Activated CD4-positive, alpha-beta memory T cell treated with anti-CD3 and anti-CD28 coated beads, Interleukin-2, amount 10 ng/mL, durations not matched to agents 7 days and 5 days (primary cell): ENCODE measurements at regions not wholly inside any gene's neighbourhood (a gene's known extent, or its start where the extent isn't known, plus 50 kb on each side); places are given as distances from the start of the nearest gene placed in this dataset.

Experiments
- CTCF ChIA-PET: fragments of 350-600 bp; sonication (Branson Sonifier 250); formaldehyde crosslinking; loops from one replicate; lab custom pipeline; 2021; ENCODE audit warnings: antibody characterized with exemption, inconsistent platforms; lab: Charles Lee
- POLR2A ChIA-PET: fragments of 350-600 bp; sonication (Branson Sonifier 250); formaldehyde crosslinking; loops from one replicate; lab custom pipeline; 2021; ENCODE audit warnings: antibody characterized with exemption; lab: Charles Lee
- DNase-seq: peaks from one replicate; pipeline ENCODE4 v3.0.0-alpha.2; 2020
- H3K27ac Mint-ChIP-seq: one replicate; pipeline ENCODE4 v1.8.0; 2021; ENCODE audit warnings: mild to moderate bottlenecking, mixed read lengths
- H3K27me3 Mint-ChIP-seq: one replicate; pipeline ENCODE4 v1.8.0; 2021; ENCODE audit warnings: mixed read lengths
- H3K36me3 Mint-ChIP-seq: one replicate; pipeline ENCODE4 v1.8.0; 2021; ENCODE audit warnings: low read depth, mixed read lengths
- H3K4me1 Mint-ChIP-seq: one replicate; pipeline ENCODE4 v1.8.0; 2021; ENCODE audit warnings: mixed read lengths
- H3K4me3 Mint-ChIP-seq: one replicate; pipeline ENCODE4 v1.8.0; 2021; ENCODE audit warnings: mild to moderate bottlenecking, mixed read lengths
- H3K9me3 Mint-ChIP-seq: one replicate; pipeline ENCODE4 v1.8.0; 2021; ENCODE audit warnings: mixed read lengths

GRCh38 chr21:25283720-25284119, 323.6 kb downstream of the MRPL39 start:
- H3K36me3 Mint-ChIP-seq: no peaks in the 10 kb centered on the region
- DNase-seq: no peak
- CTCF ChIA-PET: interaction anchor here (1.0 to 2.2 kb wide), 3 partner anchors 17 to 104 kb away, joined by 3 to 18 read pairs (median 5); no protein-coding TSS in a partner anchor
- POLR2A ChIA-PET: interaction anchor here (0.8 kb wide), 1 partner anchor 102 kb away, joined by 3 read pairs; no protein-coding TSS in a partner anchor
- H3K4me3 Mint-ChIP-seq: no peak overlapping the region
- no peaks in the 10 kb centered on the region for H3K9me3 Mint-ChIP-seq
- peaks cover 7% of the 10 kb centered on the region for H3K27me3 Mint-ChIP-seq
- H3K27ac Mint-ChIP-seq: no peak overlapping the region
- H3K4me1 Mint-ChIP-seq: no peaks in the 10 kb centered on the region

- H3K27me3 Mint-ChIP-seq: peaks cover 7% of the 10 kb centered on the region
- no peaks in the 10 kb centered on the region for H3K9me3 Mint-ChIP-seq
- no peaks in the 10 kb centered on the region for H3K4me1 Mint-ChIP-seq
- DNase-seq: no peak
- no peak overlapping the region for H3K4me3 Mint-ChIP-seq
- no peaks in the 10 kb centered on the region for H3K36me3 Mint-ChIP-seq
- ChIA-PET CTCF (interaction anchor here (1.0 kb wide), 1 partner anchor 13 kb away, joined by 3 read pairs; no protein-coding TSS in a partner anchor), POLR2A (no interaction called here)
- no peak overlapping the region for H3K27ac Mint-ChIP-seq
Observed at GRCh38 chr21:25281134-25281533, 326.1 kb downstream of the MRPL39 start.

GRCh38 chr21:25280061-25280460, 327.2 kb downstream of the MRPL39 start:
- ChIA-PET POLR2A (no interaction called here), CTCF (interaction anchor here (0.6 to 1.3 kb wide), 2 partner anchors 106 to 982 kb away, joined by 3 read pairs; no protein-coding TSS in a partner anchor)
- H3K4me1 Mint-ChIP-seq: no peaks in the 10 kb centered on the region
- H3K27ac Mint-ChIP-seq: no peak overlapping the region
- H3K9me3 Mint-ChIP-seq: no peaks in the 10 kb centered on the region
- H3K27me3 Mint-ChIP-seq: peaks cover 7% of the 10 kb centered on the region
- H3K4me3 Mint-ChIP-seq: no peak overlapping the region
- H3K36me3 Mint-ChIP-seq: no peaks in the 10 kb centered on the region
- no peak for DNase-seq

GRCh38 chr21:25273959-25274358, 333.3 kb downstream of the MRPL39 start:
- Mint-ChIP-seq H3K4me1 (no peaks in the 10 kb centered on the region), H3K27me3 (peaks cover 2% of the 10 kb centered on the region), H3K4me3 (no peak overlapping the region), H3K27ac (no peak overlapping the region), H3K36me3 (no peaks in the 10 kb centered on the region), H3K9me3 (no peaks in the 10 kb centered on the region)
- ChIA-PET CTCF (no interaction called here), POLR2A (no interaction called here)
- no peak for DNase-seq

GRCh38 chr21:25254491-25255174, 352.6 kb downstream of the MRPL39 start:
- no peak overlapping the region for H3K4me3 Mint-ChIP-seq
- H3K9me3 Mint-ChIP-seq: no peaks in the 10 kb centered on the region
- H3K36me3 Mint-ChIP-seq: no peaks in the 10 kb centered on the region
- DNase-seq: no peak
- CTCF ChIA-PET: no interaction called here
- no peaks in the 10 kb centered on the region for H3K4me1 Mint-ChIP-seq
- H3K27me3 Mint-ChIP-seq: no peaks in the 10 kb centered on the region
- H3K27ac Mint-ChIP-seq: no peak overlapping the region
- POLR2A ChIA-PET: no interaction called here

GRCh38 chr21:25246546-25246945, 360.7 kb downstream of the MRPL39 start:
- no peak for DNase-seq
- H3K36me3 Mint-ChIP-seq: no peaks in the 10 kb centered on the region
- no peaks in the 10 kb centered on the region for H3K9me3 Mint-ChIP-seq
- H3K4me3 Mint-ChIP-seq: no peak overlapping the region
- ChIA-PET CTCF (no interaction called here), POLR2A (no interaction called here)
- no peak overlapping the region for H3K27ac Mint-ChIP-seq
- no peaks in the 10 kb centered on the region for H3K27me3 Mint-ChIP-seq
- H3K4me1 Mint-ChIP-seq: no peaks in the 10 kb centered on the region

GRCh38 chr21:25244735-25245134, 362.5 kb downstream of the MRPL39 start:
- no peak overlapping the region for H3K27ac Mint-ChIP-seq
- H3K4me1 Mint-ChIP-seq: no peaks in the 10 kb centered on the region
- H3K27me3 Mint-ChIP-seq: no peaks in the 10 kb centered on the region
- ChIA-PET CTCF (no interaction called here), POLR2A (no interaction called here)
- no peaks in the 10 kb centered on the region for H3K9me3 Mint-ChIP-seq
- no peak overlapping the region for H3K4me3 Mint-ChIP-seq
- no peak for DNase-seq
- H3K36me3 Mint-ChIP-seq: no peaks in the 10 kb centered on the region

- Mint-ChIP-seq H3K36me3 (no peaks in the 10 kb centered on the region), H3K9me3 (no peaks in the 10 kb centered on the region), H3K27ac (no peak overlapping the region), H3K27me3 (no peaks in the 10 kb centered on the region), H3K4me3 (no peak overlapping the region), H3K4me1 (no peaks in the 10 kb centered on the region)
- no peak for DNase-seq
- CTCF ChIA-PET: no interaction called here
- POLR2A ChIA-PET: no interaction called here
Observed at GRCh38 chr21:25243808-25244207, 363.5 kb downstream of the MRPL39 start.

GRCh38 chr21:25240974-25241373, 366.3 kb downstream of the MRPL39 start:
- Mint-ChIP-seq H3K9me3 (no peaks in the 10 kb centered on the region), H3K4me1 (no peaks in the 10 kb centered on the region), H3K27me3 (no peaks in the 10 kb centered on the region), H3K4me3 (no peak overlapping the region), H3K36me3 (no peaks in the 10 kb centered on the region), H3K27ac (no peak overlapping the region)
- DNase-seq: no peak
- ChIA-PET CTCF (no interaction called here), POLR2A (no interaction called here)

GRCh38 chr21:25234857-25235801, 372.2 kb downstream of the MRPL39 start:
- Mint-ChIP-seq H3K27me3 (no peaks in the 10 kb centered on the region), H3K4me1 (peaks cover 3% of the 10 kb centered on the region), H3K9me3 (no peaks in the 10 kb centered on the region), H3K27ac (no peak overlapping the region), H3K4me3 (no peak overlapping the region), H3K36me3 (no peaks in the 10 kb centered on the region)
- no peak for DNase-seq
- POLR2A ChIA-PET: no interaction called here
- CTCF ChIA-PET: no interaction called here

- H3K4me3 Mint-ChIP-seq: no peak overlapping the region
- no peaks in the 10 kb centered on the region for H3K4me1 Mint-ChIP-seq
- CTCF ChIA-PET: no interaction called here
- POLR2A ChIA-PET: no interaction called here
- no peaks in the 10 kb centered on the region for H3K9me3 Mint-ChIP-seq
- H3K27ac Mint-ChIP-seq: no peak overlapping the region
- H3K36me3 Mint-ChIP-seq: no peaks in the 10 kb centered on the region
- no peak for DNase-seq
- H3K27me3 Mint-ChIP-seq: no peaks in the 10 kb centered on the region
Observed at GRCh38 chr21:25220954-25221353, 386.3 kb downstream of the MRPL39 start.

GRCh38 chr21:25220169-25220568, 387.1 kb downstream of the MRPL39 start:
- ChIA-PET CTCF (no interaction called here), POLR2A (no interaction called here)
- Mint-ChIP-seq H3K36me3 (no peaks in the 10 kb centered on the region), H3K9me3 (no peaks in the 10 kb centered on the region), H3K4me1 (no peaks in the 10 kb centered on the region), H3K27me3 (no peaks in the 10 kb centered on the region), H3K4me3 (no peak overlapping the region), H3K27ac (no peak overlapping the region)
- no peak for DNase-seq

- no peaks in the 10 kb centered on the region for H3K4me1 Mint-ChIP-seq
- no peak overlapping the region for H3K4me3 Mint-ChIP-seq
- no peaks in the 10 kb centered on the region for H3K36me3 Mint-ChIP-seq
- H3K9me3 Mint-ChIP-seq: no peaks in the 10 kb centered on the region
- H3K27me3 Mint-ChIP-seq: no peaks in the 10 kb centered on the region
- no peak for DNase-seq
- ChIA-PET CTCF (no interaction called here), POLR2A (interaction anchor here (0.6 kb wide), 1 partner anchor 54 kb away, joined by 3 read pairs; no protein-coding TSS in a partner anchor)
- H3K27ac Mint-ChIP-seq: no peak overlapping the region
Observed at GRCh38 chr21:25215698-25216384, 391.4 kb downstream of the MRPL39 start.
